Caco-2 (cell line): ENCODE measurements at regions not wholly inside any gene's neighbourhood (a gene's known extent, or its start where the extent isn't known, plus 50 kb on each side); places are given as distances from the start of the nearest gene placed in this dataset.

Experiments
- BruUV-seq: library from RNA; stranded (reverse); fragments of 400-500 nt; replicated peaks from 2 replicates; lab custom pipeline; 2021; lab: Mats Ljungman, UMichigan
- CTCF ChIA-PET: fragments of 300-600 bp; sonication (Branson Sonifier 250); formaldehyde crosslinking; loops from one replicate; lab custom pipeline; 2022; ENCODE audit warnings: antibody characterized with exemption; lab: Charles Lee
- POLR2A ChIA-PET: fragments of 300-600 bp; sonication (Branson Sonifier 250); formaldehyde crosslinking; loops from one replicate; lab custom pipeline; 2022; ENCODE audit warnings: antibody characterized with exemption; lab: Charles Lee
- DNase-seq, 2 experiments: peaks; one replicate each; pipeline versions ENCODE4 v3.0.0 to v3.0.0-alpha.2; 2020 to 2022
- H3K27me3 ChIP-seq: replicated peaks from 2 replicates; pipeline ENCODE4 v1.6.0; 2011; ENCODE audit warnings: low read length; ENCODE audit not compliant: control insufficient read depth, insufficient read depth
- H3K36me3 ChIP-seq: 2 replicates; pipeline ENCODE4 v1.5.1; 2011; ENCODE audit warnings: low read length; ENCODE audit not compliant: control insufficient read depth, insufficient read depth
- H3K4me1 ChIP-seq: fragments of 250-450 bp; sonication (Bioruptor Pico); 2 replicates; pipeline ENCODE4 v1.5.1; 2020; ENCODE audit warnings: mild to moderate bottlenecking
- H3K4me3 ChIP-seq: 2 replicates; pipeline ENCODE4 v1.5.1; 2011; ENCODE audit warnings: low read depth, mild to moderate bottlenecking, control low read depth, low read length
- H3K9me3 ChIP-seq: fragments of 250-450 bp; sonication (Bioruptor Pico); 2 replicates; pipeline ENCODE4 v1.5.1; 2020; ENCODE audit warnings: mild to moderate bottlenecking, moderate library complexity
- H3K27ac Mint-ChIP-seq: one replicate; pipeline ENCODE4 v1.8.0; 2022; ENCODE audit warnings: mixed read lengths; ENCODE audit not compliant: unreplicated experiment
- H3K27me3 Mint-ChIP-seq: one replicate; pipeline ENCODE4 v1.8.0; 2022; ENCODE audit warnings: mixed read lengths; ENCODE audit not compliant: insufficient read depth, unreplicated experiment
- H3K36me3 Mint-ChIP-seq: one replicate; pipeline ENCODE4 v1.8.0; 2022; ENCODE audit warnings: mild to moderate bottlenecking, mixed read lengths; ENCODE audit not compliant: insufficient read depth, unreplicated experiment
- H3K4me1 Mint-ChIP-seq: one replicate; pipeline ENCODE4 v1.8.0; 2022; ENCODE audit warnings: low read depth, mixed read lengths; ENCODE audit not compliant: unreplicated experiment
- H3K4me3 Mint-ChIP-seq: one replicate; pipeline ENCODE4 v1.8.0; 2022; ENCODE audit warnings: mild to moderate bottlenecking, moderate library complexity, mixed read lengths; ENCODE audit not compliant: unreplicated experiment
- H3K9me3 Mint-ChIP-seq: one replicate; pipeline ENCODE4 v1.8.0; 2022; ENCODE audit warnings: mixed read lengths; ENCODE audit not compliant: unreplicated experiment
- CTCF ChIP-seq, 2 experiments: fragments of 200-600 bp in 1 of 2; IDR thresholded peaks; 1 replicate in 1 of 2; 2 replicates in 1 of 2; pipeline versions ENCODE4 v1.5.1 to v1.8.0; 2011 to 2022; ENCODE audit warnings: antibody characterized with exemption in 1 of 2, control low read depth in 1 of 2, inconsistent platforms in 1 of 2, low read depth in 1 of 2, low read length in 1 of 2, mild to moderate bottlenecking in 1 of 2, moderate library complexity in 1 of 2; ENCODE audit not compliant: insufficient read depth in 1 of 2, severe bottlenecking in 1 of 2, unreplicated experiment in 1 of 2
- intact Hi-C: fragments of 100-400 bp; cut with micrococcal nuclease; formaldehyde crosslinking; loops from one replicate; pipeline ENCODE4 v1.10.0; 2022; ENCODE audit not compliant: unreplicated experiment

- no peaks in the 10 kb centered on the region for H3K36me3 ChIP-seq
- BruUV-seq: no TSS peak
- H3K27me3 ChIP-seq: no peaks in the 10 kb centered on the region
- H3K9me3 ChIP-seq: no peaks in the 10 kb centered on the region
- no peak overlapping the region for H3K27ac Mint-ChIP-seq
- H3K9me3 Mint-ChIP-seq: no peaks in the 10 kb centered on the region
- ChIA-PET POLR2A (no interaction called here), CTCF (no interaction called here)
- H3K4me3 ChIP-seq: no peak overlapping the region
- DNase-seq: no peak
- no peaks in the 10 kb centered on the region for H3K36me3 Mint-ChIP-seq
- no peak overlapping the region for H3K4me3 Mint-ChIP-seq
- no peaks in the 10 kb centered on the region for H3K27me3 Mint-ChIP-seq
- H3K4me1 ChIP-seq: 0 out of 2 replicates have a peak, but pooled peaks cover 6% of the 10 kb centered on the region
- intact Hi-C loops: no loop called here
- TF ChIP-seq CTCF (IDR thresholded peaks at IDR 0.05; ENCODE audit: insufficient read depth in 1 of 2, low read depth in 1 of 2, low read length in 1 of 2, severe bottlenecking in 1 of 2, unreplicated experiment in 1 of 2): no peak
- H3K4me1 Mint-ChIP-seq: no peaks in the 10 kb centered on the region
Observed at GRCh38 chr12:59980476-59980875, 384.6 kb downstream of the SLC16A7 start.

GRCh38 chr12:59999291-59999690, 403.5 kb downstream of the SLC16A7 start:
- Histone ChIP-seq H3K36me3 (no peaks in the 10 kb centered on the region), H3K27me3 (no peaks in the 10 kb centered on the region), H3K4me3 (no peak overlapping the region), H3K4me1 (no peaks in the 10 kb centered on the region), H3K9me3 (no peaks in the 10 kb centered on the region)
- peaks cover 8% of the 10 kb centered on the region for H3K9me3 Mint-ChIP-seq
- H3K4me3 Mint-ChIP-seq: no peak overlapping the region
- no peak for TF ChIP-seq CTCF (IDR thresholded peaks at IDR 0.05; ENCODE audit: insufficient read depth in 1 of 2, low read depth in 1 of 2, low read length in 1 of 2, severe bottlenecking in 1 of 2, unreplicated experiment in 1 of 2)
- peaks cover 6% of the 10 kb centered on the region for H3K4me1 Mint-ChIP-seq
- no TSS peak for BruUV-seq
- H3K27ac Mint-ChIP-seq: no peak overlapping the region
- CTCF ChIA-PET: no interaction called here
- POLR2A ChIA-PET: no interaction called here
- no peak for DNase-seq
- no peaks in the 10 kb centered on the region for H3K27me3 Mint-ChIP-seq
- intact Hi-C loops: no loop called here
- H3K36me3 Mint-ChIP-seq: no peaks in the 10 kb centered on the region

GRCh38 chr12:60010486-60010885, 414.7 kb downstream of the SLC16A7 start:
- Histone ChIP-seq H3K4me3 (no peak overlapping the region), H3K9me3 (no peaks in the 10 kb centered on the region), H3K27me3 (no peaks in the 10 kb centered on the region), H3K36me3 (no peaks in the 10 kb centered on the region), H3K4me1 (peaks cover 14% of the 10 kb centered on the region)
- intact Hi-C loops: loop anchor here (5.0 kb wide), 1 partner anchor 92 kb away; no protein-coding TSS in a partner anchor
- H3K36me3 Mint-ChIP-seq: no peaks in the 10 kb centered on the region
- peaks cover 22% of the 10 kb centered on the region for H3K4me1 Mint-ChIP-seq
- H3K27ac Mint-ChIP-seq: no peak overlapping the region
- CTCF ChIA-PET: no interaction called here
- DNase-seq: no peak
- no TSS peak for BruUV-seq
- H3K27me3 Mint-ChIP-seq: no peaks in the 10 kb centered on the region
- H3K4me3 Mint-ChIP-seq: no peak overlapping the region
- no peak for TF ChIP-seq CTCF (IDR thresholded peaks at IDR 0.05; ENCODE audit: insufficient read depth in 1 of 2, low read depth in 1 of 2, low read length in 1 of 2, severe bottlenecking in 1 of 2, unreplicated experiment in 1 of 2)
- POLR2A ChIA-PET: no interaction called here
- peaks cover 14% of the 10 kb centered on the region for H3K9me3 Mint-ChIP-seq
